ENCODE measurements at regions not wholly inside any gene's neighbourhood (a gene's known extent, or its start where the extent isn't known, plus 50 kb on each side); places are given as distances from the start of the nearest gene placed in this dataset.
"Not testable (repeated sequence)": the region's sequence is repeated elsewhere in the genome, so short reads cannot be mapped to it uniquely, and the experiment has no call there.

GRCh38 chr5:121106721-121107690, 642.9 kb downstream of the PRR16 start:
- not testable (repeated sequence) for DNase-seq

- no peak for DNase-seq
These were observed 644.6 kb downstream of the PRR16 start for GRCh38 chr5:121108725-121109124.

- no peak for DNase-seq
These were observed 645.7 kb downstream of the PRR16 start for GRCh38 chr5:121109817-121110216.

GRCh38 chr5:121121786-121122185, 657.7 kb downstream of the PRR16 start:
- no peak for DNase-seq

- no peak for DNase-seq
These were observed 674.4 kb downstream of the PRR16 start for GRCh38 chr5:121138495-121138907.

- no peak for DNase-seq
These were observed 674.9 kb downstream of the PRR16 start for GRCh38 chr5:121138952-121139351.

- no peak for DNase-seq
These were observed 680.7 kb downstream of the PRR16 start for GRCh38 chr5:121144764-121145163.

- no peak for DNase-seq
These were observed 687.4 kb downstream of the PRR16 start for GRCh38 chr5:121151534-121151933.

- no peak for DNase-seq
These were observed 688.3 kb downstream of the PRR16 start for GRCh38 chr5:121152411-121152810.

- DNase-seq = no peak
These were observed 692.5 kb downstream of the PRR16 start for GRCh38 chr5:121156565-121156964.

GRCh38 chr5:121158451-121158850, 693.2 kb upstream of the FTMT start:
- DNase-seq = no peak

- no peak for DNase-seq
These were observed 691.1 kb upstream of the FTMT start for GRCh38 chr5:121160591-121160990.

GRCh38 chr5:121164632-121165031, 687.0 kb upstream of the FTMT start:
- DNase-seq = no peak

- no peak for DNase-seq
These were observed 680.3 kb upstream of the FTMT start for GRCh38 chr5:121171361-121171760.

GRCh38 chr5:121171834-121172233, 679.8 kb upstream of the FTMT start:
- DNase-seq = no peak

- DNase-seq = no peak
These were observed 677.3 kb upstream of the FTMT start for GRCh38 chr5:121174351-121174750.

GRCh38 chr5:121175986-121176385, 675.7 kb upstream of the FTMT start:
- no peak for DNase-seq

GRCh38 chr5:121182788-121183490, 668.7 kb upstream of the FTMT start:
- no peak for DNase-seq

GRCh38 chr5:121188849-121189248, 662.8 kb upstream of the FTMT start:
- no peak for DNase-seq

- DNase-seq = no peak
These were observed 662.1 kb upstream of the FTMT start for GRCh38 chr5:121189342-121190305.

GRCh38 chr5:121199216-121199999, 652.3 kb upstream of the FTMT start:
- no peak for DNase-seq

- no peak for DNase-seq
These were observed 633.6 kb upstream of the FTMT start for GRCh38 chr5:121218086-121218485.

Measured in NCI-H2081 (cell line).